ENCODE measurements at regions not wholly inside any gene's neighbourhood (a gene's known extent, or its start where the extent isn't known, plus 50 kb on each side); places are given as distances from the start of the nearest gene placed in this dataset.
"Not testable (repeated sequence)": the region's sequence is repeated elsewhere in the genome, so short reads cannot be mapped to it uniquely, and the experiment has no call there.

- TF ChIP-seq FOXP1 (CRISPR knock-in tag; IDR thresholded peaks at IDR 0.05; ENCODE audit: borderline replicate concordance) (no peak), GRHL2 (CRISPR knock-in tag; IDR thresholded peaks at IDR 0.05; ENCODE audit: insufficient replicate concordance, severe bottlenecking) (no peak), ZNF232 (CRISPR knock-in tag; IDR thresholded peaks at IDR 0.05) (no peak)
Observed at GRCh38 chr4:159927781-159928180, 824.9 kb downstream of the RAPGEF2 start (continued).

DNA sequence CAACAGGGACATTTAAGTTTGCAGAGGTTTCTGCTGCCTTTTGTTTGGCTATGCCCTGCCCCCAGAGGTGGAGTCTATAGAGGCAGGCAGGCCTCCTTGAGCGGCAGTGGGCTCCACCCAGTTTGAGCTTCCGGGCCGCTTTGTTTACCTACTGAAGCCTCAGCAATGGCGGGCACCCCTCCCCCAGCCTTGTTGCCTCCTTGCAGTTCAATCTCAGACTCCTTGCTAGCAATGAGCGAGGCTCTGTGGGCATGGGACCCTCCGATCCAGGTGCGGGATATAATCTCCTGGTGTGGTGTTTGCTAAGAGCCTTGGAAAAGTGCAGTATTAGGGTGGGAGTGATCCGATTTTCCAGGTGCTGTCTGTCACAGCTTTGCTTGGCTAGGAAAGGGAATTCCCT is 831.7 kb downstream of the RAPGEF2 start:
- H3K4me1 Mint-ChIP-seq; H3K27ac Mint-ChIP-seq; ATAC-seq; H3K27me3 Mint-ChIP-seq (ENCODE audit: low read depth); POLR2A ChIA-PET; H3K4me3 Mint-ChIP-seq; DNase-seq (ENCODE audit: low spot score): not testable (repeated sequence)
- Mint-ChIP-seq H3K9me3 (peaks cover 65% of the 10 kb centered on the region), H3K36me3 (peaks cover 54% of the 10 kb centered on the region)
- CTCF ChIA-PET: interaction anchor here (1.2 kb wide), 1 partner anchor 12 kb away, joined by 3 read pairs; no protein-coding TSS in a partner anchor

GRCh38 chr4:159937595-159937994 is 834.7 kb downstream of the RAPGEF2 start:
- Mint-ChIP-seq H3K36me3 (peaks cover 44% of the 10 kb centered on the region), H3K27ac (no peak overlapping the region), H3K4me3 (no peak overlapping the region), H3K9me3 (peaks cover 51% of the 10 kb centered on the region), H3K27me3 (ENCODE audit: low read depth) (no peaks in the 10 kb centered on the region), H3K4me1 (no peaks in the 10 kb centered on the region)
- ATAC-seq: no peak
- CTCF ChIA-PET: no interaction called here
- DNase-seq (ENCODE audit: low spot score): no peak
- TF ChIP-seq SMAD3 (CRISPR knock-in tag; IDR thresholded peaks at IDR 0.05; ENCODE audit: borderline replicate concordance) (no peak), NFE2L1 (CRISPR knock-in tag; IDR thresholded peaks at IDR 0.05) (no peak), TEAD4 (CRISPR knock-in tag; IDR thresholded peaks at IDR 0.05) (no peak)
- POLR2A ChIA-PET: no interaction called here

DNA sequence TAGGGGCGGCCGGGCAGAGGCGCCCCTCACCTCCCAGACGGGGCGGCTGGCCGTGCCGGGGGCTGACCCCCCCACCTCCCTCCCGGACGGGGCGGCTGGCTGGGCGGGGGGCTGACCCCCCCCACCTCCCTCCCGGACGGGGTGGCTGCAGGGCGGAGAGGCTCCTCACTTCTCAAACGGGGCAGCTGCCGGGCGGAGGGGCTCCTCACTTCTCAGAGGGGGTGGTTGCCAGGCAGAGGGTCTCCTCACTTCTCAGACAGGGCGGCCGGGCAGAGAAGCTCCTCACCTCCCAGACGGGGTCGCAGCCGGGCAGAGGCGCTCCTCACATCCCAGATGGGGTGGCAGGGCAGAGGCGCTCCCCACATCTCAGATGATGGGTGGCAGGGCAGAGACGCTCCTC is 836.8 kb downstream of the RAPGEF2 start:
- Mint-ChIP-seq H3K36me3 (peaks cover 28% of the 10 kb centered on the region), H3K9me3 (peaks cover 35% of the 10 kb centered on the region)
- DNase-seq (ENCODE audit: low spot score); POLR2A ChIA-PET; H3K27me3 Mint-ChIP-seq (ENCODE audit: low read depth); H3K4me1 Mint-ChIP-seq; H3K4me3 Mint-ChIP-seq; ATAC-seq; H3K27ac Mint-ChIP-seq; CTCF ChIA-PET: not testable (repeated sequence)

- ATAC-seq (no peak), DNase-seq (ENCODE audit: low spot score) (no peak)
- TF ChIP-seq RELA (CRISPR knock-in tag; IDR thresholded peaks at IDR 0.05; ENCODE audit: borderline replicate concordance) (no peak), ZNF512 (CRISPR knock-in tag; IDR thresholded peaks at IDR 0.05; ENCODE audit: borderline replicate concordance) (no peak), MAX (CRISPR knock-in tag; IDR thresholded peaks at IDR 0.05) (no peak), ZNF121 (CRISPR knock-in tag; IDR thresholded peaks at IDR 0.05) (no peak), IRF2 (CRISPR knock-in tag; IDR thresholded peaks at IDR 0.05; ENCODE audit: borderline replicate concordance, low read depth) (no peak), ZNF671 (CRISPR knock-in tag; IDR thresholded peaks at IDR 0.05) (no peak), ZNF263 (CRISPR knock-in tag; IDR thresholded peaks at IDR 0.05; ENCODE audit: low read depth) (no peak), SMAD4 (CRISPR knock-in tag; IDR thresholded peaks at IDR 0.05) (no peak), ELF4 (CRISPR knock-in tag; IDR thresholded peaks at IDR 0.05; ENCODE audit: low read depth) (no peak)
- TF ChIP-seq, protein P1, sequence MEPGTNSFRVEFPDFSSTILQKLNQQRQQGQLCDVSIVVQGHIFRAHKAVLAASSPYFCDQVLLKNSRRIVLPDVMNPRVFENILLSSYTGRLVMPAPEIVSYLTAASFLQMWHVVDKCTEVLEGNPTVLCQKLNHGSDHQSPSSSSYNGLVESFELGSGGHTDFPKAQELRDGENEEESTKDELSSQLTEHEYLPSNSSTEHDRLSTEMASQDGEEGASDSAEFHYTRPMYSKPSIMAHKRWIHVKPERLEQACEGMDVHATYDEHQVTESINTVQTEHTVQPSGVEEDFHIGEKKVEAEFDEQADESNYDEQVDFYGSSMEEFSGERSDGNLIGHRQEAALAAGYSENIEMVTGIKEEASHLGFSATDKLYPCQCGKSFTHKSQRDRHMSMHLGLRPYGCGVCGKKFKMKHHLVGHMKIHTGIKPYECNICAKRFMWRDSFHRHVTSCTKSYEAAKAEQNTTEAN (CRISPR knock-in tag; IDR thresholded peaks at IDR 0.05): no peak
- TF ChIP-seq, protein P2, sequence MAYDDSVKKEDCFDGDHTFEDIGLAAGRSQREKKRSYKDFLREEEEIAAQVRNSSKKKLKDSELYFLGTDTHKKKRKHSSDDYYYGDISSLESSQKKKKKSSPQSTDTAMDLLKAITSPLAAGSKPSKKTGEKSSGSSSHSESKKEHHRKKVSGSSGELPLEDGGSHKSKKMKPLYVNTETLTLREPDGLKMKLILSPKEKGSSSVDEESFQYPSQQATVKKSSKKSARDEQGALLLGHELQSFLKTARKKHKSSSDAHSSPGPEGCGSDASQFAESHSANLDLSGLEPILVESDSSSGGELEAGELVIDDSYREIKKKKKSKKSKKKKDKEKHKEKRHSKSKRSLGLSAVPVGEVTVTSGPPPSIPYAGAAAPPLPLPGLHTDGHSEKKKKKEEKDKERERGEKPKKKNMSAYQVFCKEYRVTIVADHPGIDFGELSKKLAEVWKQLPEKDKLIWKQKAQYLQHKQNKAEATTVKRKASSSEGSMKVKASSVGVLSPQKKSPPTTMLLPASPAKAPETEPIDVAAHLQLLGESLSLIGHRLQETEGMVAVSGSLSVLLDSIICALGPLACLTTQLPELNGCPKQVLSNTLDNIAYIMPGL (CRISPR knock-in tag; IDR thresholded peaks at IDR 0.05): no peak
- TF ChIP-seq, protein P3, sequence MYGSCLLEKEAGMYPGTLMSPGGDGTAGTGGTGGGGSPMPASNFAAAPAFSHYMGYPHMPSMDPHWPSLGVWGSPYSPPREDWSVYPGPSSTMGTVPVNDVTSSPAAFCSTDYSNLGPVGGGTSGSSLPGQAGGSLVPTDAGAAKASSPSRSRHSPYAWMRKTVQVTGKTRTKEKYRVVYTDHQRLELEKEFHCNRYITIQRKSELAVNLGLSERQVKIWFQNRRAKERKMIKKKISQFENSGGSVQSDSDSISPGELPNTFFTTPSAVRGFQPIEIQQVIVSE (CRISPR knock-in tag; IDR thresholded peaks at IDR 0.05; ENCODE audit: borderline replicate concordance): no peak
- CTCF ChIA-PET: no interaction called here
- Mint-ChIP-seq H3K36me3 (peaks cover 14% of the 10 kb centered on the region), H3K4me1 (no peaks in the 10 kb centered on the region), H3K27me3 (ENCODE audit: low read depth) (no peaks in the 10 kb centered on the region), H3K9me3 (peaks cover 22% of the 10 kb centered on the region), H3K4me3 (no peak overlapping the region), H3K27ac (no peak overlapping the region)
- POLR2A ChIA-PET: no interaction called here
Observed at GRCh38 chr4:159941076-159941475, 838.2 kb downstream of the RAPGEF2 start.

Measured in WTC11 (cell line).